ENCODE measurements at regions not wholly inside any gene's neighbourhood (a gene's known extent, or its start where the extent isn't known, plus 50 kb on each side); places are given as distances from the start of the nearest gene placed in this dataset.

GRCh38 chr1:234755449-234755863 is 145.5 kb upstream of the IRF2BP2 start:
- Histone ChIP-seq H3K9me3 (ENCODE audit: control insufficient read depth, insufficient read depth, low read length) (no peaks in the 10 kb centered on the region; the same call in 1 of the 2 replicates), H3K4me1 (ENCODE audit: insufficient read depth, low read length) (peaks cover 23% of the 10 kb centered on the region), H3K9ac (ENCODE audit: low read depth, low read length) (no peak overlapping the region), H3K36me3 (ENCODE audit: insufficient read depth, low read length) (no peaks in the 10 kb centered on the region)

- H3K9ac ChIP-seq (ENCODE audit: low read depth, low read length) = no peak overlapping the region
- peaks cover 9% of the 10 kb centered on the region; the same call in 1 of the 2 replicates for H3K4me1 ChIP-seq (ENCODE audit: insufficient read depth, low read length)
These were observed 144.0 kb upstream of the IRF2BP2 start for GRCh38 chr1:234753979-234754378.

GRCh38 chr1:234752927-234753326 is 142.9 kb upstream of the IRF2BP2 start:
- Histone ChIP-seq H3K36me3 (ENCODE audit: insufficient read depth, low read length) (no peaks in the 10 kb centered on the region), H3K9ac (ENCODE audit: low read depth, low read length) (no peak overlapping the region), H3K4me1 (ENCODE audit: insufficient read depth, low read length) (peaks cover 9% of the 10 kb centered on the region; the same call in 1 of the 2 replicates), H3K9me3 (ENCODE audit: control insufficient read depth, insufficient read depth, low read length) (no peaks in the 10 kb centered on the region)

More at GRCh38 chr1:234753979-234754378, 144.0 kb upstream of the IRF2BP2 start:
- H3K36me3 ChIP-seq (ENCODE audit: insufficient read depth, low read length) = no peaks in the 10 kb centered on the region
- no peaks in the 10 kb centered on the region for H3K9me3 ChIP-seq (ENCODE audit: control insufficient read depth, insufficient read depth, low read length)

GRCh38 chr1:234751678-234752077 is 141.7 kb upstream of the IRF2BP2 start:
- no peak overlapping the region for H3K9ac ChIP-seq (ENCODE audit: low read depth, low read length)
- H3K4me1 ChIP-seq (ENCODE audit: insufficient read depth, low read length) = peaks cover 15% of the 10 kb centered on the region; the same call in 1 of the 2 replicates
- no peaks in the 10 kb centered on the region for H3K36me3 ChIP-seq (ENCODE audit: insufficient read depth, low read length)
- no peaks in the 10 kb centered on the region for H3K9me3 ChIP-seq (ENCODE audit: control insufficient read depth, insufficient read depth, low read length)

GRCh38 chr1:234750922-234751627 is 141.1 kb upstream of the IRF2BP2 start:
- Histone ChIP-seq H3K9me3 (ENCODE audit: control insufficient read depth, insufficient read depth, low read length) (no peaks in the 10 kb centered on the region), H3K36me3 (ENCODE audit: insufficient read depth, low read length) (no peaks in the 10 kb centered on the region), H3K4me1 (ENCODE audit: insufficient read depth, low read length) (peaks cover 18% of the 10 kb centered on the region), H3K9ac (ENCODE audit: low read depth, low read length) (no peak overlapping the region)

- Histone ChIP-seq H3K9me3 (ENCODE audit: control insufficient read depth, insufficient read depth, low read length) (no peaks in the 10 kb centered on the region), H3K36me3 (ENCODE audit: insufficient read depth, low read length) (no peaks in the 10 kb centered on the region), H3K9ac (ENCODE audit: low read depth, low read length) (no peak overlapping the region), H3K4me1 (ENCODE audit: insufficient read depth, low read length) (peaks cover 26% of the 10 kb centered on the region)
These were observed 138.7 kb upstream of the IRF2BP2 start for GRCh38 chr1:234748713-234749112.

GRCh38 chr1:234748066-234748465 is 138.1 kb upstream of the IRF2BP2 start:
- Histone ChIP-seq H3K36me3 (ENCODE audit: insufficient read depth, low read length) (no peaks in the 10 kb centered on the region), H3K9ac (ENCODE audit: low read depth, low read length) (no peak overlapping the region), H3K4me1 (ENCODE audit: insufficient read depth, low read length) (peaks cover 32% of the 10 kb centered on the region), H3K9me3 (ENCODE audit: control insufficient read depth, insufficient read depth, low read length) (no peaks in the 10 kb centered on the region)

GRCh38 chr1:234746798-234747196 is 136.8 kb upstream of the IRF2BP2 start:
- H3K9me3 ChIP-seq (ENCODE audit: control insufficient read depth, insufficient read depth, low read length) = no peaks in the 10 kb centered on the region
- no peaks in the 10 kb centered on the region for H3K36me3 ChIP-seq (ENCODE audit: insufficient read depth, low read length)
- peaks cover 34% of the 10 kb centered on the region for H3K4me1 ChIP-seq (ENCODE audit: insufficient read depth, low read length)
- no peak overlapping the region for H3K9ac ChIP-seq (ENCODE audit: low read depth, low read length)

- no peak overlapping the region for H3K9ac ChIP-seq (ENCODE audit: low read depth, low read length)
These were observed 136.1 kb upstream of the IRF2BP2 start for GRCh38 chr1:234745844-234746797.

GRCh38 chr1:234745276-234745675 is 135.3 kb upstream of the IRF2BP2 start:
- Histone ChIP-seq H3K36me3 (ENCODE audit: insufficient read depth, low read length) (no peaks in the 10 kb centered on the region), H3K4me1 (ENCODE audit: insufficient read depth, low read length) (peaks cover 34% of the 10 kb centered on the region), H3K9ac (ENCODE audit: low read depth, low read length) (no peak overlapping the region), H3K9me3 (ENCODE audit: control insufficient read depth, insufficient read depth, low read length) (no peaks in the 10 kb centered on the region)

More at GRCh38 chr1:234745844-234746797, 136.1 kb upstream of the IRF2BP2 start:
- peaks cover 34% of the 10 kb centered on the region for H3K4me1 ChIP-seq (ENCODE audit: insufficient read depth, low read length)
- no peaks in the 10 kb centered on the region for H3K9me3 ChIP-seq (ENCODE audit: control insufficient read depth, insufficient read depth, low read length)
- H3K36me3 ChIP-seq (ENCODE audit: insufficient read depth, low read length) = no peaks in the 10 kb centered on the region

GRCh38 chr1:234743791-234744611 is 134.0 kb upstream of the IRF2BP2 start:
- Histone ChIP-seq H3K9ac (ENCODE audit: low read depth, low read length) (peak overlapping the region; percentile 16; the same call in 1 of the 2 replicates), H3K36me3 (ENCODE audit: insufficient read depth, low read length) (no peaks in the 10 kb centered on the region), H3K9me3 (ENCODE audit: control insufficient read depth, insufficient read depth, low read length) (no peaks in the 10 kb centered on the region), H3K4me1 (ENCODE audit: insufficient read depth, low read length) (peaks cover 34% of the 10 kb centered on the region)

- Histone ChIP-seq H3K36me3 (ENCODE audit: insufficient read depth, low read length) (no peaks in the 10 kb centered on the region), H3K4me1 (ENCODE audit: insufficient read depth, low read length) (peaks cover 34% of the 10 kb centered on the region), H3K9me3 (ENCODE audit: control insufficient read depth, insufficient read depth, low read length) (no peaks in the 10 kb centered on the region), H3K9ac (ENCODE audit: low read depth, low read length) (no peak overlapping the region)
These were observed 132.6 kb upstream of the IRF2BP2 start for GRCh38 chr1:234742622-234743021.

- H3K9me3 ChIP-seq (ENCODE audit: control insufficient read depth, insufficient read depth, low read length) = no peaks in the 10 kb centered on the region
- peaks cover under 1% of the 10 kb centered on the region; the same call in 1 of the 2 replicates for H3K4me1 ChIP-seq (ENCODE audit: insufficient read depth, low read length)
- H3K36me3 ChIP-seq (ENCODE audit: insufficient read depth, low read length) = no peaks in the 10 kb centered on the region
- no peak overlapping the region for H3K9ac ChIP-seq (ENCODE audit: low read depth, low read length)
These were observed 128.0 kb upstream of the IRF2BP2 start for GRCh38 chr1:234737967-234738314.

GRCh38 chr1:234735916-234736315 is 125.9 kb upstream of the IRF2BP2 start:
- Histone ChIP-seq H3K4me1 (ENCODE audit: insufficient read depth, low read length) (no peaks in the 10 kb centered on the region; the same call in 1 of the 2 replicates), H3K9me3 (ENCODE audit: control insufficient read depth, insufficient read depth, low read length) (no peaks in the 10 kb centered on the region), H3K36me3 (ENCODE audit: insufficient read depth, low read length) (no peaks in the 10 kb centered on the region), H3K9ac (ENCODE audit: low read depth, low read length) (no peak overlapping the region)
